ENCODE measurements at regions not wholly inside any gene's neighbourhood (a gene's known extent, or its start where the extent isn't known, plus 50 kb on each side); places are given as distances from the start of the nearest gene placed in this dataset.

DNA sequence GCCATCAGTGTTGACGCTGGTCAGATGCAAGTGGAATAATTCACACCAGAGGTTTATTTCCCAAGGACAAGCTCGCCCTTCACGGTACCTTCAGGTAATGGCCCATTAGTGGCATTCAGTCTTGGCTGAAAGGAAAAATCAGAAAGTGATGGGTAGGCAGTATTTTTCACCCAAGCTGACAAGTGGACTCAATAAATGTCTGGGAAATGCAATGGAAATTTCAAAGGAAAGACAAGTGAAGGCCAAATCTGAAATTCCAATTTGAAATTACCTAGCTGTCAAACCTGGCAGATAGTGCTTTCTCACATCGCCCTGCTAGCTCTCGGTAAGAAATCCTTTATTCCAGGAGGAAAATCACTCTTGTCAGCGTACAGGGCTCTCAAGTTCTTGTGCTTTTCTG lies 413.5 kb downstream of the OCA2 start (continued):
- TF ChIP-seq FOXS1 (CRISPR knock-in tag; IDR thresholded peaks at IDR 0.05), result no peak
- no peak for TF ChIP-seq MYC (IDR thresholded peaks at IDR 0.05; ENCODE audit: borderline replicate concordance, low read length)
- TF ChIP-seq POLR2A (IDR thresholded peaks at IDR 0.05; ENCODE audit: low read length), result no peak
- TF ChIP-seq HEYL (CRISPR knock-in tag; IDR thresholded peaks at IDR 0.05), result no peak
- TF ChIP-seq HOXB13 (CRISPR knock-in tag; IDR thresholded peaks at IDR 0.05; ENCODE audit: low read depth), result no peak

DNA sequence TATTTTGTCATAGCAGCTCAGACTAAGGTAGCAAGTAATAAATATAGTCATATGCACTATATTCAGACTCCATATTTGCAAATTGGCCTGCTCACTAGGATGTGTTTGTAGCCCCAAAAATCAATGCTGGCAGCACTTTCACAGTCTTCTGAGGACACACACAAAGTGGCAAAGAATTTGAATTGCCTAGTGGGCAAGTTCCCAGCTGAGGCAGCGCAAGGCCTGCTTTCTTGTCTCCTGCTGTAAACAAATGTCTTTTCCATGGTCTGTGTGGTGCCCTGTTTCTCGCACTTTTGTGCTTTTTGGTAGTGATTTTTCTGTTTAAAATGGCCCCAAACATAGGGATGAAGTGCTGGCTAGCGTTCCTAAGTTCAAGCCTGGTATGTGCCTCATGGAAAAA lies 416.0 kb downstream of the OCA2 start:
- Histone ChIP-seq H3K9me3 (no peaks in the 10 kb centered on the region), H3K4me1 (peaks cover 9% of the 10 kb centered on the region; the same call in 1 of the 3 replicates), H3K4me3 (no peak overlapping the region), H3K27ac (no peak overlapping the region), H3K4me2 (no peak overlapping the region)
- WGBS (ENCODE audit: missing lambda C conversion rate), result 18% methylated on average over 3 of the region's 3 CpGs
- POLR2A ChIA-PET, result no interaction called here
- TF ChIP-seq NPAS2 (CRISPR knock-in tag; IDR thresholded peaks at IDR 0.05; ENCODE audit: borderline replicate concordance) (no peak), MAX (IDR thresholded peaks at IDR 0.05) (no peak), FOSB (CRISPR knock-in tag; IDR thresholded peaks at IDR 0.05) (no peak), CBX2 (IDR thresholded peaks at IDR 0.05; ENCODE audit: borderline replicate concordance, low read depth) (no peak), RCOR1 (IDR thresholded peaks at IDR 0.05; ENCODE audit: low read depth, low read length) (no peak), RNF2 (IDR thresholded peaks at IDR 0.05; ENCODE audit: borderline replicate concordance, low read depth) (no peak), MYC (IDR thresholded peaks at IDR 0.05; ENCODE audit: borderline replicate concordance, low read length) (no peak), NR3C1 (IDR thresholded peaks at IDR 0.05) (no peak), CBX8 (IDR thresholded peaks at IDR 0.05) (no peak), KDM1A (IDR thresholded peaks at IDR 0.05; ENCODE audit: low read depth) (no peak), USF2 (IDR thresholded peaks at IDR 0.05) (no peak), HEYL (CRISPR knock-in tag; IDR thresholded peaks at IDR 0.05) (no peak), CHD4 (IDR thresholded peaks at IDR 0.05; ENCODE audit: borderline replicate concordance) (no peak), MAZ (IDR thresholded peaks at IDR 0.05; ENCODE audit: borderline replicate concordance, low read depth, low read length) (no peak), GATA3 (IDR thresholded peaks at IDR 0.05; ENCODE audit: borderline replicate concordance) (no peak), HOXA7 (CRISPR knock-in tag; IDR thresholded peaks at IDR 0.05) (no peak), HDAC2 (IDR thresholded peaks at IDR 0.05) (no peak)
- TF ChIP-seq, protein P1, sequence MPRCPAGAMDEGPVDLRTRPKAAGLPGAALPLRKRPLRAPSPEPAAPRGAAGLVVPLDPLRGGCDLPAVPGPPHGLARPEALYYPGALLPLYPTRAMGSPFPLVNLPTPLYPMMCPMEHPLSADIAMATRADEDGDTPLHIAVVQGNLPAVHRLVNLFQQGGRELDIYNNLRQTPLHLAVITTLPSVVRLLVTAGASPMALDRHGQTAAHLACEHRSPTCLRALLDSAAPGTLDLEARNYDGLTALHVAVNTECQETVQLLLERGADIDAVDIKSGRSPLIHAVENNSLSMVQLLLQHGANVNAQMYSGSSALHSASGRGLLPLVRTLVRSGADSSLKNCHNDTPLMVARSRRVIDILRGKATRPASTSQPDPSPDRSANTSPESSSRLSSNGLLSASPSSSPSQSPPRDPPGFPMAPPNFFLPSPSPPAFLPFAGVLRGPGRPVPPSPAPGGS (IDR thresholded peaks at IDR 0.05), result no peak
- TF ChIP-seq, protein P2, sequence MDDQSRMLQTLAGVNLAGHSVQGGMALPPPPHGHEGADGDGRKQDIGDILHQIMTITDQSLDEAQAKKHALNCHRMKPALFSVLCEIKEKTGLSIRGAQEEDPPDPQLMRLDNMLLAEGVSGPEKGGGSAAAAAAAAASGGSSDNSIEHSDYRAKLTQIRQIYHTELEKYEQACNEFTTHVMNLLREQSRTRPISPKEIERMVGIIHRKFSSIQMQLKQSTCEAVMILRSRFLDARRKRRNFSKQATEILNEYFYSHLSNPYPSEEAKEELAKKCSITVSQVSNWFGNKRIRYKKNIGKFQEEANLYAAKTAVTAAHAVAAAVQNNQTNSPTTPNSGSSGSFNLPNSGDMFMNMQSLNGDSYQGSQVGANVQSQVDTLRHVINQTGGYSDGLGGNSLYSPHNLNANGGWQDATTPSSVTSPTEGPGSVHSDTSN (IDR thresholded peaks at IDR 0.05), result no peak
- CTCF ChIA-PET, result interaction anchor here (1.0 kb wide), 1 partner anchor 40 kb away, joined by 3 read pairs; no protein-coding TSS in a partner anchor
- ATAC-seq, result no peak
- no peak for FAIRE-seq
- no peak for DNase-seq (ENCODE audit: low read depth in 1 of 2, low spot score in 1 of 2)

DNA sequence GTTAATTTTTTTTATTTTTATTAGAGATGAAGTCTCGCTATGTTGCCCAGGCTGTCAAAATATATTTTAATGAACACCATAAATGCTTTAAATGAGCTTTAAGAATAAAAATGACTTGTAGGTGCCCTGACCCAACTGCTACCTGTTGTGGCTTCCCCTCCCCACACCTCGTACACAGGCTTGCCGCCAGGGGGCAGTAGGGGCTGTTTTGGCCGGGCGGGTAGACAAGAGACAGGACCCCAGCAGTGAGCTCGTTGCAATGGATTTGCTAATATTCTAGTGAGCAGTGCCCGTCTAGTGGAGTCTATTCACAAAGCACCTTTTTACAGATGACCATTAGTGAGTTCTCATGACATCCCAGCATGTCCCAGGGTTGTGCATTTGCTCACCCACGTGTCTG lies 418.1 kb downstream of the OCA2 start:
- ChIA-PET CTCF (interaction anchor here (0.8 to 1.3 kb wide), 3 partner anchors 11 to 68 kb away, joined by 3 to 4 read pairs (median 3); no protein-coding TSS in a partner anchor), POLR2A (no interaction called here)
- no peak overlapping the region for H3K4me2 ChIP-seq
- H3K9me3 ChIP-seq, result no peaks in the 10 kb centered on the region
- peak in 1 of 2 experiments; percentile 16 for DNase-seq (ENCODE audit: low read depth in 1 of 2, low spot score in 1 of 2)
- H3K27ac ChIP-seq, result no peak overlapping the region
- peak in 1 of 2 experiments; percentile 62; a peak in 2 of 6 replicates for ATAC-seq
- 20% methylated on average over 8 of the region's 8 CpGs for WGBS (ENCODE audit: missing lambda C conversion rate)
- H3K4me3 ChIP-seq, result no peak overlapping the region
- TF ChIP-seq, protein P3, sequence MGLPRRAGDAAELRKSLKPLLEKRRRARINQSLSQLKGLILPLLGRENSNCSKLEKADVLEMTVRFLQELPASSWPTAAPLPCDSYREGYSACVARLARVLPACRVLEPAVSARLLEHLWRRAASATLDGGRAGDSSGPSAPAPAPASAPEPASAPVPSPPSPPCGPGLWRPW (IDR thresholded peaks at IDR 0.05), result no peak
- TF ChIP-seq NPAS2 (CRISPR knock-in tag; IDR thresholded peaks at IDR 0.05; ENCODE audit: borderline replicate concordance) (no peak), MYC (IDR thresholded peaks at IDR 0.05; ENCODE audit: borderline replicate concordance, low read length) (no peak), PHF8 (IDR thresholded peaks at IDR 0.05; ENCODE audit: borderline replicate concordance, low read depth) (no peak), CBX8 (IDR thresholded peaks at IDR 0.05) (no peak), SREBF2 (IDR thresholded peaks at IDR 0.05) (no peak), RFX5 (IDR thresholded peaks at IDR 0.05) (no peak), ESRRA (IDR thresholded peaks at IDR 0.05; ENCODE audit: borderline replicate concordance, low read length) (no peak), ZC3H11A (IDR thresholded peaks at IDR 0.05) (no peak)
- FAIRE-seq, result no peak
- peaks cover under 1% of the 10 kb centered on the region; the same call in 1 of the 3 replicates for H3K4me1 ChIP-seq
